NB4 (cell line): ENCODE measurements at regions not wholly inside any gene's neighbourhood (a gene's known extent, or its start where the extent isn't known, plus 50 kb on each side); places are given as distances from the start of the nearest gene placed in this dataset.

ENCODE experiments used
- POLR2A ChIP-seq: IDR thresholded peaks from 2 replicates; pipeline ENCODE4 v1.6.1; 2011; ENCODE audit warnings: mild to moderate bottlenecking; ENCODE audit not compliant: insufficient read length; ENCODE audit errors: extremely low read depth
- TF ChIP-seq, protein P1 (sequence below): IDR thresholded peaks from one replicate; pipeline ENCODE4 v1.5.1; 2012; ENCODE audit warnings: low read depth, low read length

DNA sequence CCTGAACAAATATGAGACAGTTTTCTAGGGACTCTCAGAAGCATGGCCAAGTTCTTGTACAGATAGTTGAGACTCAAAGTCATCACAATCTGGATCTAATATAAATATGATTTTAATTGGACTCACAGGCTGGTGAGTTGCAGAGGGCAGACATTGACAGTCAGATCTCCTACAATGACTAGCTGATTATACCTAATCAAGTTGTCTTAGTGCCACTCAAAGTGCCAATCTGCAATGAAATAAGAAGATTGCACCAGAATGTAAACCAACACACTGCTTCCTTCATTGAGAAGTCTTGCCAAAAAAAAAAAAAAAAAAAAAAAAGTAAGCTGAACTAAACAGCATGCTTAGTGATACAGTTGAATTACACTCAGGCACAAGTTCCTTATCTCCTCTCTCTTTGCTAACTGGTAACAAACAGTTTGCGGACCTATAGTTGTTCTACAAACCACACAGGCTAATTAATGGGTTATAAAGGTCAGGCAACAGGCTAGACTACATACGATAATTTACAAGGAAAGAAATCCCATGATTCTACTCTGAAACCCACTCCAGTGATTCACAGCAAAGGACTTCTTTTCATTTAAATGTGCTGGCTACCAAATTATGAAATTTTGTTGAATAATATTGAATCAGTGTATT lies 107.3 kb upstream of the NIPBL start:
- TF ChIP-seq POLR2A = no peak
- TF ChIP-seq, protein P1, sequence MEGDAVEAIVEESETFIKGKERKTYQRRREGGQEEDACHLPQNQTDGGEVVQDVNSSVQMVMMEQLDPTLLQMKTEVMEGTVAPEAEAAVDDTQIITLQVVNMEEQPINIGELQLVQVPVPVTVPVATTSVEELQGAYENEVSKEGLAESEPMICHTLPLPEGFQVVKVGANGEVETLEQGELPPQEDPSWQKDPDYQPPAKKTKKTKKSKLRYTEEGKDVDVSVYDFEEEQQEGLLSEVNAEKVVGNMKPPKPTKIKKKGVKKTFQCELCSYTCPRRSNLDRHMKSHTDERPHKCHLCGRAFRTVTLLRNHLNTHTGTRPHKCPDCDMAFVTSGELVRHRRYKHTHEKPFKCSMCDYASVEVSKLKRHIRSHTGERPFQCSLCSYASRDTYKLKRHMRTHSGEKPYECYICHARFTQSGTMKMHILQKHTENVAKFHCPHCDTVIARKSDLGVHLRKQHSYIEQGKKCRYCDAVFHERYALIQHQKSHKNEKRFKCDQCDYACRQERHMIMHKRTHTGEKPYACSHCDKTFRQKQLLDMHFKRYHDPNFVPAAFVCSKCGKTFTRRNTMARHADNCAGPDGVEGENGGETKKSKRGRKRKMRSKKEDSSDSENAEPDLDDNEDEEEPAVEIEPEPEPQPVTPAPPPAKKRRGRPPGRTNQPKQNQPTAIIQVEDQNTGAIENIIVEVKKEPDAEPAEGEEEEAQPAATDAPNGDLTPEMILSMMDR = no peak
